ENCODE measurements at regions not wholly inside any gene's neighbourhood (a gene's known extent, or its start where the extent isn't known, plus 50 kb on each side); places are given as distances from the start of the nearest gene placed in this dataset.

- no peak for TF ChIP-seq EZH2 (IDR thresholded peaks at IDR 0.05; ENCODE audit: low read length, missing control alignments)
- TF ChIP-seq CTCF (conservative IDR thresholded peaks at IDR 0.05 in 1 of 2, IDR thresholded peaks at IDR 0.05 in 1 of 2; ENCODE audit: low read depth in 1 of 2, low read length in 2 of 2) = no peak
Observed at GRCh38 chr18:29811519-29811918, 1231.0 kb downstream of the DSC3 start.

Data from fibroblast of lung (primary cell).